ENCODE measurements at regions not wholly inside any gene's neighbourhood (a gene's known extent, or its start where the extent isn't known, plus 50 kb on each side); places are given as distances from the start of the nearest gene placed in this dataset.

DNA sequence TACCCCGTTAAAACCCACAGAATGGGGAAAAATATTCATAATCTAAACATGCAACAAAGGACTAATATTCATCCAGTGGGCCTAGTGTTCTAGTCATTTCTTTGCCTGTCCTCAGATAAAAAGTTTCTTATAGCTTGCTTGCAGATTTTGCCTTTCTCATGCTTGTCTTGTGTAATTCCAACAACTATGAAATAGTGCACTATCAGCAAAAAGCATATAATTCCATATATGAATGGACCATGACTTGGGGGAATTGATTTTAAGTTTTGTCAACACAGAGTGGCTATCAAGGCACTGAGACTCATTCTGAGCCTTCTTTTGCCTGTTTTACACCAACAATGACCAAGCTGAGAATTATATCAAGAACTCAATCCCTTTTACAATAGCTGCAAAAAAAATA is 278.6 kb upstream of the GPR149 start:
- TF ChIP-seq, protein P1, sequence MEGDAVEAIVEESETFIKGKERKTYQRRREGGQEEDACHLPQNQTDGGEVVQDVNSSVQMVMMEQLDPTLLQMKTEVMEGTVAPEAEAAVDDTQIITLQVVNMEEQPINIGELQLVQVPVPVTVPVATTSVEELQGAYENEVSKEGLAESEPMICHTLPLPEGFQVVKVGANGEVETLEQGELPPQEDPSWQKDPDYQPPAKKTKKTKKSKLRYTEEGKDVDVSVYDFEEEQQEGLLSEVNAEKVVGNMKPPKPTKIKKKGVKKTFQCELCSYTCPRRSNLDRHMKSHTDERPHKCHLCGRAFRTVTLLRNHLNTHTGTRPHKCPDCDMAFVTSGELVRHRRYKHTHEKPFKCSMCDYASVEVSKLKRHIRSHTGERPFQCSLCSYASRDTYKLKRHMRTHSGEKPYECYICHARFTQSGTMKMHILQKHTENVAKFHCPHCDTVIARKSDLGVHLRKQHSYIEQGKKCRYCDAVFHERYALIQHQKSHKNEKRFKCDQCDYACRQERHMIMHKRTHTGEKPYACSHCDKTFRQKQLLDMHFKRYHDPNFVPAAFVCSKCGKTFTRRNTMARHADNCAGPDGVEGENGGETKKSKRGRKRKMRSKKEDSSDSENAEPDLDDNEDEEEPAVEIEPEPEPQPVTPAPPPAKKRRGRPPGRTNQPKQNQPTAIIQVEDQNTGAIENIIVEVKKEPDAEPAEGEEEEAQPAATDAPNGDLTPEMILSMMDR (IDR thresholded peaks at IDR 0.05): no peak
- no peak for TF ChIP-seq POLR2AphosphoS5 (IDR thresholded peaks at IDR 0.05)
